Heart left ventricle (tissue), 16 donors: ENCODE measurements at regions not wholly inside any gene's neighbourhood (a gene's known extent, or its start where the extent isn't known, plus 50 kb on each side); places are given as distances from the start of the nearest gene placed in this dataset.

Source experiments
- ATAC-seq, 4 donors: fragments of 200-7000 bp; cut with Tn5 transposase; one replicate each; pipeline ENCODE4 v1.9.1; 2020 to 2022; ENCODE audit warnings: moderate library complexity in 4 of 4, mild to moderate bottlenecking in 3 of 4, moderate number of reproducible peaks in 1 of 4
- DNase-seq, 5 donors: peaks; one replicate each; pipeline ENCODE4 v3.0.0-alpha.2; 2020
- H3K27ac ChIP-seq, 12 donors: fragments of 200-600 bp; sonication (generic) in 4 of 12; one replicate each; pipeline versions ENCODE4 v1.5.0 to v1.8.0; 2016 to 2022; ENCODE audit warnings: mild to moderate bottlenecking in 2 of 12
- H3K27me3 ChIP-seq, 9 donors: fragments of 200-600 bp; sonication (generic) in 2 of 9; one replicate each; pipeline versions ENCODE4 v1.5.1 to v1.8.0; 2016 to 2022; ENCODE audit warnings: mild to moderate bottlenecking in 3 of 9
- H3K36me3 ChIP-seq, 9 donors: fragments of 200-600 bp; sonication (generic) in 2 of 9; one replicate each; pipeline versions ENCODE4 v1.5.0 to v1.8.0; 2018 to 2022; ENCODE audit warnings: mild to moderate bottlenecking in 2 of 9
- H3K4me1 ChIP-seq, 12 donors: fragments of 200-600 bp; sonication (generic) in 4 of 12; one replicate each; pipeline versions ENCODE4 v1.5.0 to v1.8.0; 2016 to 2022; ENCODE audit warnings: mild to moderate bottlenecking in 3 of 12
- H3K4me3 ChIP-seq, 12 donors: fragments of 200-600 bp; sonication (generic) in 4 of 12; one replicate each; pipeline versions ENCODE4 v1.5.0 to v1.8.0; 2017 to 2022; ENCODE audit warnings: mild to moderate bottlenecking in 9 of 12, moderate library complexity in 4 of 12
- H3K9me3 ChIP-seq, 12 donors: fragments of 200-600 bp; sonication (generic) in 4 of 12; one replicate each; pipeline versions ENCODE4 v1.5.0 to v1.8.0; 2016 to 2022; ENCODE audit warnings: mild to moderate bottlenecking in 1 of 12
- CTCF ChIP-seq, 12 donors: fragments of 200-600 bp; sonication (generic) in 4 of 12; IDR thresholded peaks; one replicate each; pipeline versions ENCODE4 v1.5.0 to v1.8.0; 2018 to 2022; ENCODE audit warnings: antibody characterized with exemption in 12 of 12, mild to moderate bottlenecking in 5 of 12
- POLR2A ChIP-seq, 2 donors: fragments of 450-650 bp; IDR thresholded peaks; one replicate each; pipeline ENCODE4 v1.6.1; 2017; ENCODE audit warnings: antibody characterized with exemption in 2 of 2, mild to moderate bottlenecking in 2 of 2, moderate library complexity in 2 of 2
- WGBS, 4 donors: extraction: QIAGEN DNeasy Blood & Tissue Kit in 2 of 4; methylation state at CpG; one replicate each; pipeline versions ENCODE4 v1.1.5 to v1.1.7; 2013 to 2018; 5-methylcytosine and 5-hydroxymethylcytosine counted together
- intact Hi-C, 10 donors: fragments of 100-400 bp; cut with DNase I; formaldehyde crosslinking; loops; one replicate each; pipeline versions ENCODE4 v1.11.1 to v1.14.2; 2022
- donor health status: ischemic (EF 13 %, LVEDD 7.1; RV severe dilation, severe dysfunction).
- donor health status: healthy with polysubstance abuse.
- donor health status: DM: no; HTN: yes; CAD: no.
- donor health status: DM: no; HTN: no; CAD: no.
- donor health status: ischemic (EF 25% LVEDD 6.9; RV normal size, moderate dysfunction).
- donor health status: ischemic (EF 25% LVEDD 5.7; RV mildly dilated, moderate dysfunction).
- donor health status: healthy.
- donor health status: DM: yes; HTN: yes; CAD: no.
- donor health status: ischemic (EF 35%, LVEDD 5.7; RV mildly dilated, moderate dysfunction).
- donor health status: nonischemic (EF 11% LVEDD 7.7; RV severe dilation, severe dysfunction).
- donor health status: DM: yes; HTN: yes; CAD: no.
- donor health status: PGD.
- donor health status: ischemic (EF 29% LVEDD 5.4; RV normal size, mild dysfunction).
- donor health status: nonischemic (EF 23%, LVEDD 6.1; RV moderate dilation, normal function).

GRCh38 chrX:150256297-150256650 is 106.8 kb upstream of the MAMLD1 start:
- 78 to 98% (median 97%) methylated on average over 2 of the region's 2 CpGs for WGBS, 4 donors
- no peak overlapping the region for H3K4me3 ChIP-seq
- no peak for ATAC-seq
- H3K9me3 ChIP-seq = no peaks in the 10 kb centered on the region
- DNase-seq = no peak
- no peaks in the 10 kb centered on the region for H3K4me1 ChIP-seq
- intact Hi-C loops = no loop called here
- H3K27ac ChIP-seq = no peak overlapping the region
- H3K36me3 ChIP-seq = no peaks in the 10 kb centered on the region
- peaks cover 0 to 4% (median 0%) of the 10 kb centered on the region in 9 donors for H3K27me3 ChIP-seq
- TF ChIP-seq CTCF (IDR thresholded peaks at IDR 0.05) (no peak), POLR2A (IDR thresholded peaks at IDR 0.05) (no peak)

- intact Hi-C loops = no loop called here
- 54 to 100% (median 82%) methylated on average over 1 of the region's 1 CpG for WGBS, 4 donors
- no peaks in the 10 kb centered on the region for H3K36me3 ChIP-seq
- H3K9me3 ChIP-seq = no peaks in the 10 kb centered on the region
- no peaks in the 10 kb centered on the region for H3K4me1 ChIP-seq
- DNase-seq (no peak), ATAC-seq (peak in 1 of 4 donors; percentile 29)
- no peak overlapping the region for H3K4me3 ChIP-seq
- no peak overlapping the region for H3K27ac ChIP-seq
- TF ChIP-seq CTCF (IDR thresholded peaks at IDR 0.05) = no peak
- no peak for TF ChIP-seq POLR2A (IDR thresholded peaks at IDR 0.05)
- peaks cover 0 to 7% (median 0%) of the 10 kb centered on the region in 9 donors for H3K27me3 ChIP-seq
Observed at GRCh38 chrX:150257353-150258175, 105.6 kb upstream of the MAMLD1 start.

GRCh38 chrX:150258176-150258425 is 105.0 kb upstream of the MAMLD1 start:
- TF ChIP-seq POLR2A (IDR thresholded peaks at IDR 0.05) (no peak), CTCF (IDR thresholded peaks at IDR 0.05) (no peak)
- Histone ChIP-seq H3K4me3 (no peak overlapping the region), H3K4me1 (no peaks in the 10 kb centered on the region), H3K9me3 (no peaks in the 10 kb centered on the region), H3K27me3 (peaks cover 0 to 9% (median 0%) of the 10 kb centered on the region in 9 donors), H3K36me3 (no peaks in the 10 kb centered on the region), H3K27ac (no peak overlapping the region)
- intact Hi-C loops = no loop called here
- 77 to 100% (median 92%) methylated on average over 1 of the region's 1 CpG for WGBS, 4 donors
- DNase-seq = no peak
- ATAC-seq = no peak

- intact Hi-C loops = no loop called here
- WGBS, 4 donors = 71 to 94% (median 86%) methylated on average over 11 of the region's 11 CpGs
Observed at GRCh38 chrX:150258463-150259430, 104.4 kb upstream of the MAMLD1 start.

More at GRCh38 chrX:150258463-150259430, 104.4 kb upstream of the MAMLD1 start:
- Histone ChIP-seq H3K9me3 (no peaks in the 10 kb centered on the region), H3K4me3 (no peak overlapping the region), H3K27ac (no peak overlapping the region), H3K36me3 (no peaks in the 10 kb centered on the region), H3K4me1 (no peaks in the 10 kb centered on the region), H3K27me3 (peaks cover 0 to 13% (median 0%) of the 10 kb centered on the region in 9 donors)
- ATAC-seq = no peak
- no peak for DNase-seq
- TF ChIP-seq CTCF (IDR thresholded peaks at IDR 0.05) (no peak), POLR2A (IDR thresholded peaks at IDR 0.05) (no peak)
